Aorta (tissue), 5 donors: ENCODE measurements at regions not wholly inside any gene's neighbourhood (a gene's known extent, or its start where the extent isn't known, plus 50 kb on each side); places are given as distances from the start of the nearest gene placed in this dataset.

Experiments
- ATAC-seq: fragments of 200-7000 bp; cut with Tn5 transposase; one replicate; pipeline ENCODE4 v1.9.1; 2022; ENCODE audit warnings: moderate library complexity; ENCODE audit not compliant: low FRiP score
- DNase-seq, 2 donors: peaks; one replicate each; pipeline ENCODE4 v3.0.0-alpha.2; 2020
- H3K27ac ChIP-seq, 2 donors: one replicate each; pipeline ENCODE4 v1.5.1; 2013; ENCODE audit warnings: low read length in 2 of 2, mild to moderate bottlenecking in 2 of 2, moderate library complexity in 2 of 2, control low read depth in 1 of 2, inconsistent platforms in 1 of 2, low read depth in 1 of 2
- H3K27me3 ChIP-seq, 2 donors: one replicate each; pipeline ENCODE4 v1.6.1; 2013; ENCODE audit warnings: control low read depth in 1 of 2, low read length in 1 of 2, mild to moderate bottlenecking in 1 of 2, moderate library complexity in 1 of 2; ENCODE audit not compliant: insufficient read depth in 2 of 2, control insufficient read depth in 1 of 2
- H3K36me3 ChIP-seq, 2 donors: one replicate each; pipeline ENCODE4 v1.6.1; 2013; ENCODE audit warnings: control low read depth in 1 of 2, low read length in 1 of 2, mild to moderate bottlenecking in 1 of 2; ENCODE audit not compliant: insufficient read depth in 2 of 2, control insufficient read depth in 1 of 2
- H3K4me1 ChIP-seq, 2 donors: one replicate each; pipeline ENCODE4 v1.6.1; 2013; ENCODE audit warnings: low read length in 2 of 2, control low read depth in 1 of 2, mild to moderate bottlenecking in 1 of 2, moderate library complexity in 1 of 2; ENCODE audit not compliant: insufficient read depth in 2 of 2, control insufficient read depth in 1 of 2
- H3K4me3 ChIP-seq, 2 donors: one replicate each; pipeline ENCODE4 v1.5.1; 2013; ENCODE audit warnings: low read length in 2 of 2, control low read depth in 1 of 2, mild to moderate bottlenecking in 1 of 2
- H3K9me3 ChIP-seq: one replicate; pipeline ENCODE4 v1.6.1; 2013; ENCODE audit warnings: mild to moderate bottlenecking, low read length; ENCODE audit not compliant: control insufficient read depth
- WGBS, 2 donors: extraction: QIAGEN DNeasy Blood & Tissue Kit; methylation state at CpG; one replicate each; pipeline ENCODE4 v1.1.7; 2013; 5-methylcytosine and 5-hydroxymethylcytosine counted together
- intact Hi-C, 2 donors: fragments of 100-400 bp; cut with DNase I; formaldehyde crosslinking; loops; one replicate each; pipeline versions ENCODE4 v1.14.2 to v1.15.0; 2022
- donor health status: healthy with polysubstance abuse.
- donor health status: Bipolar disorder and iron deficiency.
- donor health status: DM: no; HTN: no; CAD: no.
- donor health status: DM: no; HTN: no; CAD: no.
- donor health status: DM: yes; HTN: yes; CAD: no.

DNA sequence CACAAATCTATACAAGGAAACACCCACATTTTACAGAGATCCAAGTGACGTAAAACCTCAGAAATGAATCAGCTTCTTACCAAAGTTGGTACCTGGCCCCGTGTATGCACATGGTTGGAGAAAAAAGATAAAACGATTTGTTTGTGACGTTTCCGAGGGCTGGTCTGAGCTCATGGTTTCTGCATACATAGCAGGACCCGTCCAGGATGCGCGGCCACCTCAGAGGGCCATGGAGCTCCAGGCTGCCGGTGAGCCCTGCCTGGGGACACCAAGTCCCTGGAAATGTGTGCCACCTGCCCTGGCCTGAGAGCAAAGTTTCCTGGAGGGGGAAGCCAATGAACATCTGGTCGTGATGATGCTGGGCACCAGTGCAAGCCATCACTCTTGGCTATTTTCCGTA lies 402.6 kb upstream of the MKI67 start:
- H3K4me3 ChIP-seq = no peak overlapping the region
- H3K27me3 ChIP-seq = no peaks in the 10 kb centered on the region
- no peak for DNase-seq
- no peak for ATAC-seq
- H3K36me3 ChIP-seq = no peaks in the 10 kb centered on the region
- WGBS, 2 donors = 72 to 74% methylated on average over 11 of the region's 11 CpGs
- H3K27ac ChIP-seq = no peak overlapping the region
- intact Hi-C loops = no loop called here
- H3K4me1 ChIP-seq = no peaks in the 10 kb centered on the region
- H3K9me3 ChIP-seq = no peaks in the 10 kb centered on the region

DNA sequence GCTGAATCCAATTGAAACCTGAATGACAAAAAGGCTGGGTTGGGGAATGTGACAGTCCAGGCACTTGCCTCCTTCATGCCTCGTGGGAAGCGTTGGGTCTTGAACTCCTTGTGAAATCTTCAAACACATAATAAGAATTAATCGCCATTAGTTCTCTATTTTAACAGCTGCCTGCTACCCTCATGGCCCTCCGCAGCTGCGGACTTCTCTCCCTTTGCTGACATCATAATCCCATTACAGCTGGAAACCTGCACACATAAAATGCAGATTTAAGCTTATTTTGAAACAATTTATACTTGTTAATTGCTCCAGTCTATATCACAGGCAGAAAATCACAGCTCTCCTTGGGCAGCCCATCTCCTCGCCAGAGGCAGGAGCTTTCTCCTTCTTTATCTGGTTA lies 403.0 kb upstream of the MKI67 start:
- ATAC-seq = no peak
- no peak overlapping the region for H3K27ac ChIP-seq
- H3K27me3 ChIP-seq = no peaks in the 10 kb centered on the region
- H3K9me3 ChIP-seq = no peaks in the 10 kb centered on the region
- H3K4me3 ChIP-seq = no peak overlapping the region
- H3K4me1 ChIP-seq = no peaks in the 10 kb centered on the region
- H3K36me3 ChIP-seq = no peaks in the 10 kb centered on the region
- intact Hi-C loops = no loop called here
- WGBS, 2 donors = 74 to 78% methylated on average over 6 of the region's 6 CpGs
- no peak for DNase-seq

DNA sequence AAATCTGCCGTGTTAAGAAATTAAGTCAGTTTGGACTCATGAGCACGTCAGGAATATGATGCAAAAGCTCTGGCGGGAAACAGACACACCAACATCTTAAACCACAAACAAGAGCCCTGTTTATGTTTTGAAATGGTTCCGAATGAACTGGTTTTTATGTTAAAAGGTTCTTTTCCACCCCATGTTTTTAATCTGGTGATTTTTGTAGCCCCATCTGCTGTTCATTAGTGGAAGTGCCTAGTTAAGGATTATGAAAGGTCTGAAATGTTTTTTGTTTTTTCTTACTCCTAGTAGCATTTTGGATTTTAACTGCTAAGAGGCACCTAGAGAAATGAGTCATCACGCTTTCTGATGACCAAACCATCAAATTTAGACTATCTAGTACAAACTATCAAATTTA lies 404.1 kb upstream of the MKI67 start:
- Histone ChIP-seq H3K36me3 (no peaks in the 10 kb centered on the region), H3K9me3 (no peaks in the 10 kb centered on the region), H3K4me1 (no peaks in the 10 kb centered on the region), H3K27me3 (no peaks in the 10 kb centered on the region), H3K27ac (no peak overlapping the region), H3K4me3 (no peak overlapping the region)
- DNase-seq = no peak
- 45 to 46% methylated on average over 5 of the region's 5 CpGs for WGBS, 2 donors
- ATAC-seq = no peak
- intact Hi-C loops = no loop called here

DNA sequence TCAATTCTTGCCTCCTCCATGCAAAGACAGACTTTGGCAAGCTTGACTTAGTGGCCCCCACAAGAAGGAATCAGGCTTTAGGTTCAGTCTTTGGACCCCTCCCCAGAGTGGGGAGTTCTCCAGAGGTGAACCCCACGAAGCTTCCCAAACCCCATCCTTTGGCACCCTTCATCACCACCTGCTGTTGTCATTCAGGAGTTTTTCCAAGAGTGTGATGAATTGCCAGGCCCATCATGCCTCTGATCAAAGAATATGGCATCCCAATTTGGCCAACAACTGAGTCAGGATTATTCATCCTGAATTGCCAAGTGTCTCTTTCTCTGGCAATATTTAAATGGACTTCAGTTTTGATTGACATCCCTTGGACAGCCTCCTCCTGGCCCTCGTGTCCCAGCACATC lies 404.7 kb upstream of the MKI67 start:
- H3K36me3 ChIP-seq = no peaks in the 10 kb centered on the region
- ATAC-seq (no peak), DNase-seq (no peak)
- H3K4me1 ChIP-seq = no peaks in the 10 kb centered on the region
- no peaks in the 10 kb centered on the region for H3K9me3 ChIP-seq
- H3K27me3 ChIP-seq = no peaks in the 10 kb centered on the region
- 84 to 89% methylated on average over 2 of the region's 2 CpGs for WGBS, 2 donors
- H3K4me3 ChIP-seq = no peak overlapping the region
- no peak overlapping the region for H3K27ac ChIP-seq
- intact Hi-C loops = no loop called here

DNA sequence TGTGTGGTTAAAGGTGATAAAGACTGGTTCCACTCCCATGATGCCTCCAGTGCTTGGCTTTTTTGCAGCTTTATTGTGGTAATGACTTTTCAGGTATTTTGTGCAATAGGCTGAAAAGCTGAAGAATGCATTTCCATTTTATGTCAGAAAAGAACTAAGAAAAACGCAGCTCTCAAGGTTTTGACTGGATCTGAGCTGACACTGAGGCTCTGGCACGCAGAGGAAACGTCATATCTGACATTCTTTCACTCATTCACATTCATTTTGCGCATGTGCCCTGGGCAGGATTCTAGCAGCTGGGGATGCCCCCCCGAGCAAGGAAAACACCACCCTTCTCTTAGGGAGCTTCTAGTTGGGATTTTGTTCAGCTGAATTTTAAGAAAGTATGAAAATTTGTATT lies 408.5 kb upstream of the MKI67 start:
- ATAC-seq (no peak), DNase-seq (no peak)
- H3K4me1 ChIP-seq = no peaks in the 10 kb centered on the region
- no peak overlapping the region for H3K27ac ChIP-seq
- 7 to 20% methylated on average over 5 of the region's 5 CpGs for WGBS, 2 donors
- no peaks in the 10 kb centered on the region for H3K9me3 ChIP-seq
- intact Hi-C loops = no loop called here
- H3K36me3 ChIP-seq = no peaks in the 10 kb centered on the region
- no peak overlapping the region for H3K4me3 ChIP-seq
- no peaks in the 10 kb centered on the region for H3K27me3 ChIP-seq

DNA sequence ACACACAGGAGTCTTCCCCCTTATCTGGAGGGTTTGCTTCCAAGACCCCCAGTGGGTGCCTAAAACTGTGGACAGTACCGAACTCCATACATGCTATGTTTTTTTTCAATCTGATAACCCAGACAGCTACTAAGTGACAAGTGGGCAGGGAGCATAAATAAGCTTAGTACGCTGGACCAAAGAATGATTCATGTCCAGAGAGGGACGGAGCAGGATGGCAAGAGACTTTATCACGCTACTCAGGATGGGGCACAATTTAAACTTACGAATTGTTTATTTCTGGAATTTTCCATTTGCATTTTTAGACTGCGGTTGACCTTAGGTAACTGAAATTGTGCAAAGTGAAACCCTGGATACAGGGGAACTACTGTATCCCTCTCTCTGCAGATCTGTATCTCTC lies 410.0 kb upstream of the MKI67 start:
- Histone ChIP-seq H3K36me3 (no peaks in the 10 kb centered on the region), H3K27ac (no peak overlapping the region), H3K4me3 (no peak overlapping the region), H3K9me3 (no peaks in the 10 kb centered on the region), H3K27me3 (no peaks in the 10 kb centered on the region), H3K4me1 (no peaks in the 10 kb centered on the region)
- 69 to 78% methylated on average over 6 of the region's 6 CpGs for WGBS, 2 donors
- ATAC-seq (no peak), DNase-seq (no peak)
- intact Hi-C loops = no loop called here

DNA sequence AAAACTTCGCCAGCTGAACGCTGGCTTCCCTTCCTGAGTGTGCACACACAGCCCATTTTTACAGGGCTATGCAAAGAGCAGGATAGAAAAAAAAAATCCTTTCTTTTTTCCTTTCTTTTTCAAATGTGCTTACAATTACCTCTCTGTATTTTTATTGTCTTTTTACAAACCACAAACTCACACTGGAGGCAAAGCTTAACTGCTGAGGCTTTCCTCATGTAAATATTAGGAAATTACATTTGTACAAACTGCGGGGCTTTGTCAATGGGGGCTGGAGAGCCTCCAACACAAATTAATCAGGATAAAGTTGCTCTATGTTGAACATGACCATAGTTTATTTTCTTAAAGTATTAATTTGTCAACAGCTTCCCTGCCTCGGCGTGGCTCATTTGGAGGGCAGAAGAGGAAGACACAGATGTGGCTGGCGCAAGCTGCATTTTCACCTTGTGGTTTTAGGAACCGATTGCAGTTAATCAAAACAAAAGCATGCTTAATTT lies 411.7 kb upstream of the MKI67 start:
- no peaks in the 10 kb centered on the region for H3K36me3 ChIP-seq
- intact Hi-C loops = no loop called here
- H3K4me1 ChIP-seq = no peaks in the 10 kb centered on the region
- ATAC-seq = no peak
- DNase-seq = no peak
- H3K9me3 ChIP-seq = no peaks in the 10 kb centered on the region
- H3K4me3 ChIP-seq = no peak overlapping the region
- H3K27me3 ChIP-seq = no peaks in the 10 kb centered on the region
- no peak overlapping the region for H3K27ac ChIP-seq
- WGBS, 2 donors = 77 to 78% methylated on average over 7 of the region's 7 CpGs

DNA sequence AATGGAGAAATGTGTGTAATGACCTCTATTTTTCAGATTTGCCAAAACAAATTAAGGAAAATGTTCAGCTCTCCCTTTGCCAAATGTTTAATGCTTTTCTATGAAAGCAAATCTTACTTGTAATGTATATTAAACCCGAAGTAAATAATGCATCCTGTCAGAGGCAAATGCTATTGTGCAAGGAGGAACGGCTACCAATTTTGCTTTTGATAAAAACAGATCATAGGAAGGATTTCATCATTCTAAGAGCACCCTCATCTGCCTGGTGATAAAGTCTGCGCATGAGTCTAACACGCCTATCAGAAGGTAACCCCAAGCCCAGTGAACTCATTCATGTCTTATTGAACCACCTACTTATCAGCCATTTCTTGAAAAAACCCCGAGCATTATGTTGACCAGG lies 412.4 kb upstream of the MKI67 start:
- H3K27ac ChIP-seq = no peak overlapping the region
- ATAC-seq (no peak), DNase-seq (no peak)
- intact Hi-C loops = no loop called here
- H3K4me1 ChIP-seq = no peaks in the 10 kb centered on the region
- no peaks in the 10 kb centered on the region for H3K36me3 ChIP-seq
- H3K27me3 ChIP-seq = no peaks in the 10 kb centered on the region
- WGBS, 2 donors = 88 to 89% methylated on average over 5 of the region's 5 CpGs
- H3K4me3 ChIP-seq = no peak overlapping the region
- H3K9me3 ChIP-seq = no peaks in the 10 kb centered on the region

DNA sequence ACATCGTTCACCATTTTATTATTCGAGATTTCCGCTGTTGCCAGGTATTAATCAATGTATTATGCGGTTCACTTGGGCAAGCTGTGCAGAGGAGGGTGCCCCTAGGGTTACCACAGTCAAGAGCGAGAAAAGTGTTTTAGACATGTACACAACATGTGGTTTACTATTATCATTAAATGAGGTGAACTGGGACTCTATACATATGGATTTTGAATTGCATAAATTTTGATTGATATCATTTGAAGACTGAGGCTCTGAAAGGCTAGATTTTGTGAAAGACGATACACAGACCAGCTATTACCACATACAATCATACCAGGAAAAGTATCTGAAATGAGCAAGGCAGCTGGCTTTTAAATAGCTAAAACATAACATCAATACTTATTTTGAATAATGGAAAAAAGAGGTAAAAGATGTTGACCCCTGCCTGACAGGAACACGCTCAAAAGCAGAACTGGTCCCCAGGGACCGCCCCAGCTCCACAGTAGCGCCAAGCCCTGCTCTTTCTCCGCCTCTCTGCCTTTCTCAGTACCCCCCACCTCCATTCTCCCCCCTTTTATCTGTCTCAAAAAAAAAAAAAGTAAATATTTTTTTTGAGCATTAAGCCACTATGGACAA lies 413.4 kb upstream of the MKI67 start:
- intact Hi-C loops = no loop called here
- Histone ChIP-seq H3K9me3 (no peaks in the 10 kb centered on the region), H3K4me1 (no peaks in the 10 kb centered on the region), H3K36me3 (no peaks in the 10 kb centered on the region), H3K4me3 (no peak overlapping the region), H3K27ac (no peak overlapping the region), H3K27me3 (no peaks in the 10 kb centered on the region)
- WGBS, 2 donors = 70 to 74% methylated on average over 10 of the region's 10 CpGs
- ATAC-seq (no peak), DNase-seq (no peak)
